WTC11 (cell line): ENCODE measurements at regions not wholly inside any gene's neighbourhood (a gene's known extent, or its start where the extent isn't known, plus 50 kb on each side); places are given as distances from the start of the nearest gene placed in this dataset.

Experiments
- ATAC-seq: fragments of 200-7000 bp; cut with Tn5 transposase; 2 replicates; pipeline ENCODE4 v1.10.0; 2021; ENCODE audit warnings: mild to moderate bottlenecking, moderate library complexity
- CTCF ChIA-PET: fragments of 300-600 bp; sonication (Branson Sonifier 250); formaldehyde crosslinking; loops from one replicate; lab custom pipeline; 2021; ENCODE audit warnings: antibody characterized with exemption; lab: Charles Lee
- POLR2A ChIA-PET: fragments of 350-600 bp; sonication (Branson Sonifier 250); formaldehyde crosslinking; loops from one replicate; lab custom pipeline; 2021; ENCODE audit warnings: antibody characterized with exemption; lab: Charles Lee
- DNase-seq: peaks from one replicate; pipeline ENCODE4 v3.0.0; 2021; ENCODE audit warnings: low spot score
- H3K27ac Mint-ChIP-seq: 2 replicates; pipeline ENCODE4 v1.8.0; 2021; ENCODE audit warnings: mixed read lengths
- H3K27me3 Mint-ChIP-seq: 2 replicates; pipeline ENCODE4 v1.8.0; 2021; ENCODE audit warnings: low read depth, mild to moderate bottlenecking, moderate library complexity, mixed read lengths
- H3K36me3 Mint-ChIP-seq: 2 replicates; pipeline ENCODE4 v1.8.0; 2021; ENCODE audit warnings: mixed read lengths
- H3K4me1 Mint-ChIP-seq: 2 replicates; pipeline ENCODE4 v1.8.0; 2022; ENCODE audit warnings: mixed read lengths
- H3K4me3 Mint-ChIP-seq: 2 replicates; pipeline ENCODE4 v1.8.0; 2021; ENCODE audit warnings: mild to moderate bottlenecking, moderate library complexity, mixed read lengths
- H3K9me3 Mint-ChIP-seq: 2 replicates; pipeline ENCODE4 v1.8.0; 2021; ENCODE audit warnings: mixed read lengths
- ATF6 ChIP-seq: sonication (generic); formaldehyde crosslinking; IDR thresholded peaks from 2 replicates; pipeline ENCODE4 v1.8.1; 2023; ENCODE audit warnings: mild to moderate bottlenecking, missing genetic modification reagents
- CBFB ChIP-seq: sonication (generic); formaldehyde crosslinking; IDR thresholded peaks from 2 replicates; pipeline ENCODE4 v1.8.1; 2022; ENCODE audit warnings: mild to moderate bottlenecking, low read depth, missing genetic modification reagents
- ELF4 ChIP-seq: sonication (generic); formaldehyde crosslinking; IDR thresholded peaks from 2 replicates; pipeline ENCODE4 v1.8.1; 2022; ENCODE audit warnings: low read depth, mild to moderate bottlenecking, moderate library complexity, missing genetic modification reagents
- ETV6 ChIP-seq: sonication (generic); formaldehyde crosslinking; IDR thresholded peaks from 2 replicates; pipeline ENCODE4 v1.8.1; 2022; ENCODE audit warnings: mild to moderate bottlenecking, missing genetic modification reagents
- IRF1 ChIP-seq: sonication (generic); formaldehyde crosslinking; IDR thresholded peaks from 2 replicates; pipeline ENCODE4 v1.8.0; 2023; ENCODE audit warnings: missing genetic modification reagents
- IRF2 ChIP-seq: sonication (generic); formaldehyde crosslinking; IDR thresholded peaks from 2 replicates; pipeline ENCODE4 v1.8.0; 2022; ENCODE audit warnings: low read depth, missing genetic modification reagents, borderline replicate concordance
- MYBL2 ChIP-seq: sonication (generic); formaldehyde crosslinking; IDR thresholded peaks from 2 replicates; pipeline ENCODE4 v1.8.1; 2023; ENCODE audit warnings: mild to moderate bottlenecking, moderate library complexity, missing genetic modification reagents
- NFATC4 ChIP-seq: fragments of 250-450 bp; sonication (Bioruptor Pico); IDR thresholded peaks from 2 replicates; pipeline ENCODE4 v1.9.0; 2021; ENCODE audit warnings: mild to moderate bottlenecking
- NR2C2 ChIP-seq: sonication (generic); formaldehyde crosslinking; IDR thresholded peaks from 2 replicates; pipeline ENCODE4 v1.8.0; 2022; ENCODE audit warnings: mild to moderate bottlenecking, missing genetic modification reagents
- SP1 ChIP-seq: sonication (generic); formaldehyde crosslinking; conservative IDR thresholded peaks from 2 replicates; pipeline ENCODE4 v1.8.1; 2022; ENCODE audit warnings: missing genetic modification reagents
- TEAD1 ChIP-seq: sonication (generic); formaldehyde crosslinking; IDR thresholded peaks from 2 replicates; pipeline ENCODE4 v1.8.0; 2022; ENCODE audit warnings: mild to moderate bottlenecking, missing genetic modification reagents
- ZMAT4 ChIP-seq: fragments of 250-450 bp; sonication (Bioruptor Pico); IDR thresholded peaks from 2 replicates; pipeline ENCODE4 v1.9.0; 2021; ENCODE audit warnings: mild to moderate bottlenecking
- ZNF121 ChIP-seq: sonication (generic); formaldehyde crosslinking; IDR thresholded peaks from 2 replicates; pipeline ENCODE4 v1.8.0; 2023; ENCODE audit warnings: missing genetic modification reagents
- ZNF263 ChIP-seq: sonication (generic); formaldehyde crosslinking; IDR thresholded peaks from 2 replicates; pipeline ENCODE4 v1.8.1; 2022; ENCODE audit warnings: low read depth, mild to moderate bottlenecking, moderate library complexity, missing genetic modification reagents
- ZNF512 ChIP-seq: sonication (generic); formaldehyde crosslinking; IDR thresholded peaks from 2 replicates; pipeline ENCODE4 v1.8.1; 2022; ENCODE audit warnings: missing genetic modification reagents, borderline replicate concordance
- ZSCAN18 ChIP-seq: fragments of 250-450 bp; sonication (Bioruptor Pico); IDR thresholded peaks from 2 replicates; pipeline ENCODE4 v2.1.2; 2022; ENCODE audit warnings: mild to moderate bottlenecking, moderate library complexity
- TF ChIP-seq, protein P1 (sequence below): fragments of 250-450 bp; sonication (Bioruptor Pico); IDR thresholded peaks from 2 replicates; pipeline ENCODE4 v1.9.0; 2021; ENCODE audit warnings: moderate library complexity, mild to moderate bottlenecking, inconsistent platforms, borderline replicate concordance
- TF ChIP-seq, protein P2 (sequence below): sonication (generic); formaldehyde crosslinking; conservative IDR thresholded peaks from 2 replicates; pipeline ENCODE4 v1.8.1; 2022; ENCODE audit warnings: mild to moderate bottlenecking, missing genetic modification reagents
- TF ChIP-seq, protein P3 (sequence below): sonication (generic); formaldehyde crosslinking; IDR thresholded peaks from 2 replicates; pipeline ENCODE4 v1.8.1; 2023; ENCODE audit warnings: mild to moderate bottlenecking, moderate library complexity, missing genetic modification reagents

- no peaks in the 10 kb centered on the region for H3K27me3 Mint-ChIP-seq
- H3K9me3 Mint-ChIP-seq, result no peaks in the 10 kb centered on the region
- TF ChIP-seq ZSCAN18, result no peak
- TF ChIP-seq ZNF121 (CRISPR knock-in tag), result no peak
- TF ChIP-seq ZNF263 (CRISPR knock-in tag), result no peak
- TF ChIP-seq TEAD1 (CRISPR knock-in tag), result no peak
- no peak for TF ChIP-seq IRF2 (CRISPR knock-in tag)
- TF ChIP-seq NR2C2 (CRISPR knock-in tag), result no peak
- TF ChIP-seq NFATC4, result no peak
- TF ChIP-seq SP1 (CRISPR knock-in tag), result no peak
- no peak for TF ChIP-seq IRF1 (CRISPR knock-in tag)
- TF ChIP-seq ZNF512, result no peak
- TF ChIP-seq, protein P1, sequence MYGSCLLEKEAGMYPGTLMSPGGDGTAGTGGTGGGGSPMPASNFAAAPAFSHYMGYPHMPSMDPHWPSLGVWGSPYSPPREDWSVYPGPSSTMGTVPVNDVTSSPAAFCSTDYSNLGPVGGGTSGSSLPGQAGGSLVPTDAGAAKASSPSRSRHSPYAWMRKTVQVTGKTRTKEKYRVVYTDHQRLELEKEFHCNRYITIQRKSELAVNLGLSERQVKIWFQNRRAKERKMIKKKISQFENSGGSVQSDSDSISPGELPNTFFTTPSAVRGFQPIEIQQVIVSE, result no peak
- TF ChIP-seq, protein P2, sequence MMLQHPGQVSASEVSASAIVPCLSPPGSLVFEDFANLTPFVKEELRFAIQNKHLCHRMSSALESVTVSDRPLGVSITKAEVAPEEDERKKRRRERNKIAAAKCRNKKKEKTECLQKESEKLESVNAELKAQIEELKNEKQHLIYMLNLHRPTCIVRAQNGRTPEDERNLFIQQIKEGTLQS (CRISPR knock-in tag), result no peak
- TF ChIP-seq, protein P3, sequence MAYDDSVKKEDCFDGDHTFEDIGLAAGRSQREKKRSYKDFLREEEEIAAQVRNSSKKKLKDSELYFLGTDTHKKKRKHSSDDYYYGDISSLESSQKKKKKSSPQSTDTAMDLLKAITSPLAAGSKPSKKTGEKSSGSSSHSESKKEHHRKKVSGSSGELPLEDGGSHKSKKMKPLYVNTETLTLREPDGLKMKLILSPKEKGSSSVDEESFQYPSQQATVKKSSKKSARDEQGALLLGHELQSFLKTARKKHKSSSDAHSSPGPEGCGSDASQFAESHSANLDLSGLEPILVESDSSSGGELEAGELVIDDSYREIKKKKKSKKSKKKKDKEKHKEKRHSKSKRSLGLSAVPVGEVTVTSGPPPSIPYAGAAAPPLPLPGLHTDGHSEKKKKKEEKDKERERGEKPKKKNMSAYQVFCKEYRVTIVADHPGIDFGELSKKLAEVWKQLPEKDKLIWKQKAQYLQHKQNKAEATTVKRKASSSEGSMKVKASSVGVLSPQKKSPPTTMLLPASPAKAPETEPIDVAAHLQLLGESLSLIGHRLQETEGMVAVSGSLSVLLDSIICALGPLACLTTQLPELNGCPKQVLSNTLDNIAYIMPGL (CRISPR knock-in tag), result no peak
- no peak for TF ChIP-seq ATF6 (CRISPR knock-in tag)
- no peak for TF ChIP-seq ZMAT4 (CRISPR knock-in tag)
- TF ChIP-seq ELF4 (CRISPR knock-in tag), result no peak
- no peaks in the 10 kb centered on the region for H3K36me3 Mint-ChIP-seq
- no peak overlapping the region for H3K4me3 Mint-ChIP-seq
- no peak overlapping the region for H3K27ac Mint-ChIP-seq
- ChIA-PET CTCF (interaction anchor here (1.1 kb wide), 1 partner anchor 18 kb away, joined by 3 read pairs; no protein-coding TSS in a partner anchor), POLR2A (no interaction called here)
- no peak for DNase-seq
- no peaks in the 10 kb centered on the region for H3K4me1 Mint-ChIP-seq
- no peak for ATAC-seq
These were observed 667.4 kb upstream of the NRP1 start for GRCh38 chr10:34001831-34002230.

- CTCF ChIA-PET, result interaction anchor here (1.1 kb wide), 1 partner anchor 18 kb away, joined by 3 read pairs; no protein-coding TSS in a partner anchor
- Mint-ChIP-seq H3K9me3 (no peaks in the 10 kb centered on the region), H3K27ac (no peak overlapping the region), H3K4me3 (no peak overlapping the region), H3K36me3 (no peaks in the 10 kb centered on the region), H3K27me3 (no peaks in the 10 kb centered on the region), H3K4me1 (no peaks in the 10 kb centered on the region)
- ATAC-seq, result no peak
- POLR2A ChIA-PET, result no interaction called here
- no peak for TF ChIP-seq ZMAT4 (CRISPR knock-in tag)
- TF ChIP-seq, protein P1, result no peak
- TF ChIP-seq CBFB (CRISPR knock-in tag), result no peak
- TF ChIP-seq MYBL2, result no peak
- TF ChIP-seq ETV6 (CRISPR knock-in tag), result no peak
- no peak for DNase-seq
These were observed 666.7 kb upstream of the NRP1 start for GRCh38 chr10:34001087-34001580.
